ENCODE measurements at regions not wholly inside any gene's neighbourhood (a gene's known extent, or its start where the extent isn't known, plus 50 kb on each side); places are given as distances from the start of the nearest gene placed in this dataset.

DNA sequence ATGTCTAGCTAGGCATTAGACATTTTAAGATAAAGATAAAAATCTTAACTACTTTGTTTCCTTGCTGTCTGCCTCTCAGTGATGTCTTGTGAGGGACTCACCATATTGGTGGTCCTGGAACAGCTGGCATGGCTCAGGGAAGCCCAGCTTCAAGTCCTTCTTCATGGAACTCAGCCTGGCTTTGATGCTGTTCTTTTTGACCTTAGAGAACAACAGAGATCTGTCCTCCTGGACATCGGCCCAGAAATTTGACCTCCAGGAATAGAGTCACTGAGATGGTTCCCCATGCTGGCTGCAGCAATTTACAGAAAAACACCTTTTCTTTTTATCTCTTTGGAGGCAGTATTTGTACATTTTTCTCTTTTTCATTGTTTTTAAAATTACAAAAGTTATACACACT, 235.5 kb upstream of the WWC1 start:
- no peak for DNase-seq

DNA sequence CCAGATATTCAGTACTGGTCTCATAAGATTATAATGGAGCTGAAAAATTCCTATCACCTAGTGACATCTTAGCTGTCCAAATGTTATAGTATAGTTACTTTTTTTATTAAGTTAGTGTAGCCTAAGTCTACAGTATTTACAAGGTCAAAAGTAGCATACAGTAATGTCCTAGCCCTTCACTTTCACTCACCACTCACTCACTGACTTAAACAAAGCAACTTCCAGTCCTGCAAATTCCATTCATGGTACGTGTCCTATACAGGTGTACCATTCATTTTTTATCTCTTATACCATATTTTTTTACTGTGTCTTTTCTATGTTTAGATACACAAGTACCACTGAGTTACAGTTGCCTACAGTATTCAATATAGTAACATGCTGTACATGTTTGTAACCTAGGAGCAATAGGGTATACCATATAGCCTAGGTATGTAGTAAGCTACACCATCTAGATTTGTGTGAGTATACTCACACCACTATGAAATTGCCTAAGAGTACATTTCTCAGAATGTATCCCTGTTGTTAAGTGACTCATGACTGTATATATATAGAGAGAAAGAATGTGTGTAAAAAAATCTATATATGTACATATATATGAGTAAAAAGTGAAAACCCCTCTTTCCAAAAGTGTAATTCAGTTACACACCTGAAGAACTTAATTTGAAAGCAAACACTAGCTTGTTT, 234.8 kb upstream of the WWC1 start:
- no peak for DNase-seq

DNA sequence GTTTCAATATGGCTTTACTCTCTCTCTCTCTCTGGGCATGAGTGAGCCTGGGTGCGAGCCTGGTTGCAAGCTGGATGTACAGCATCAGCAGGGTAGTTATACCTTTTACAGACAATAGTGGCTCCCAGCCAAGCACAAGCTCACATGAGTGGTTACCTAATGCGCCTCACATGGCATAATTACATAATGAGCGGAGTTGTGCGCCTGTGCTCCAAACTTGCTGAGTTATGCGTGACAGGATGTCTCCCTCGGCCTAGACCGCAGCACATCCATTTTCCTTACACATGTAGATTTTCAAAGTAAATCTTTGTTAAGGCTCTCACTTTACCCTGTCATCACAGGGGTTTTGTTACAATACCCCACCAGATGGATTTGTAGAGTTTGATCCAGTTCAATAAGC, 233.5 kb upstream of the WWC1 start:
- DNase-seq = no peak

DNA sequence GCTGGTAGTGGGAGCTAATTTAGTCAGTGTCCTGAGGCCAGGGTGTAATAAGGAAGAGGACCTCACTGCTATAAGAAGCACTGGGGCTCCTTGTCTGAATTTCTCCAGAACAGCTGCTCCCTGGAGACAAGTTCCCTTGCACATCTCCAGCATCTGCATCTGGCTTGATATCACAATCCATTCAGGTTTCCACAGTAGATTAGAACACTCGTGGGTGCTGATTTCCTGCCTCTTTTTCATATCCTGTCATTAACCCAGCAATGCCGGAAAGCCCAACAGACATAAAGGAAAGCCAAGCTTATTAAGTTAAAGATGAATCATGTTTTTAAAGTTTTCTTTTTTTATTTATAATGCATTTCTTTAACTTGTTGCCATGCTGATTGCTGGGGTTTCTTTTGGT, 232.3 kb upstream of the WWC1 start:
- no peak for DNase-seq

DNA sequence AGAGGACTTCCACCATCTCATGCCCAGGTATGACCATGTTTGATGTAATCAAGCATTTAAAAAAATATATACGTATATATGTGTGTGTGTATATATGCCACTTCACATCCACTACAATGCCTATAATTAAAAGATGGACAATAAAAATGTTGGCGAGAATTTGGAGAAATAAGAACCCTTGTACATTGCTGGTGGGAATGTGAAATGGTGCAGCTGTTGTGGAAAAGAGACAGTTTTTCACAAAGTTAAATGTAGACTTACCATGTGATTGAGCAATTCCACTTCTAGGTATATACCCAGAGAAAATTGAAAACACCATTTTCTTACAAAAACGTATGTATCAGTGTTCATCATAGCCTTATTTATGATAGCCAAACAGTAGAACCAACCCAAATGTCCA, 229.2 kb upstream of the WWC1 start:
- no peak for DNase-seq

DNA sequence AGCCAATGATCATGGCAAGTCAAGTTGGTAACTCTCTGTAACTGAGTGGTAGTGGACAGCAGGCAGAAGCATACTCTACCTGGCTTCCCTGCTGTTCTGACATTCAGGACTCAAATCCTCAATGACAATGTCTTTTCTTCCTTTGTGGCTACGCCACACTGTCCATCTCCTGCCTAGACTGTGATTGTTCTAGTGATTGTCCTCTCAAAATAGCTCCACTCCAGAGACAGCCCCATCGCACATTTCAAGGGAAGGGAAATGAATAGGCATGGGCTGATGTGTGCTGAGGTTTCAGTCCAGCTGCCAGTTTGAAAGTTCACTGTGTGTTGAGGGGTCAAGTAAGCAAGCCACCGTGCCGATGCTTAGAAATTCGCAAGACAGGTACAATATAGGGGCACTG, 227.0 kb upstream of the WWC1 start:
- DNase-seq = no peak

DNA sequence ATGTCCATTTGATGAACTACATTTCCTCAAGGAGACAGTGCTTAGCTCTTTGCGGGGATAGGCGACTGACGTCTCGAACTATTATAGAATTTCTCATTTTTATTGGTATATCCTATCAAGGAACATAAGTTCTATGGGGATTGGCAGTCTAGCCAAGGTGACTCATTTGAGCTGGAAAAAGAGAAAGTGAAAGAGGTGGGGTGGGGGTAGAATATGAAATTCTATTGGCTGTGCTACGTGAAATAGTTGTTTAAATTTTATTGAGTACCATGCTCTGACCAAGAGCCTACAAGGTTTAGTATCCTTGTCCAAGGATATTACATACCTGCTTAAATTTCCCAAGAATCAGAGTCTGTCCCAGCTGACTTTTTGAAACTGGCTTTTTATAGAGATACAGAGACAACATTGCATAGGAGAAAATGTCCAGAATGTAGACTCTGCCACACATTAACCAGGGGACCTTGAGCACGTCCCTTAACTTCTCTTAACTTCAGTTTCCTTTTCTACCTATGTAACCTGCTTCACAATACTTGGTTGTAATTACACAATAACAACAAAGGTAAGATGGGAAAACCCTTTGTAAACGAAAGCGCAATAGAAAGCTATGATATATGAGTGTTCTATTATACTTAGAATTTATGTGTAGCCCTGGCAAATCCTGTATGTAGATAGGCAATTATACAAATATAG, 226.4 kb upstream of the WWC1 start:
- DNase-seq = no peak

DNA sequence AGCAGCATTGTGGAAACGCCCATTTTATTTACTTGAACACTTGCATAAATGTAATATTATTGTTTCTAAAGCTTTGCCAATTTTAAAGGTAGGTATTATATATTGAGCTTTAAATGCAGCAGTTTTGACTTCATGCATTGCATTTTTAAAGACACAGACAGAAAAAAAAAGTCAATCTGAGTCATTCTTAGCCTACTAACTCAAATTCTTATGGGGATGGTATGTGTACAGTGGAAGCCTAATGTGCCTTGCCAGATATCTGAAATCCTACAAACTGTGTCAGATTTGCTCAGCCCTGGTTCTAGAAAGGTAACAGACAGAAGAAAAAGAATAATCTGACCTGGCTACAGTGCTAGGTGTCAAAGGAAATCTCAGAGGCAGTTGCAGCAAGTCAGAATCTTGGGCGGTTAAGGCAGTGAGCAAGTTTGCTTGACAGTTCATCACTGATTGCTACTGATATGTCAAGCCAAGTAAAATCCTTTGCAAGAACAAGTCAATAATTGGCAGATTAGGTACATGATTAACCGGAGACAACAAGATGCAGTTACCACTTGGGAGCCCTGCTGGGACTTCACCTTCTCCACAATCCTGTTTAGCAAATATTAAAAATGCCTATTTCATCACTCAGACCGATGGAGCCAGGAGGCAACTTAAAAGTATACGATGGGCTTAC, 224.8 kb upstream of the WWC1 start:
- DNase-seq = no peak

DNA sequence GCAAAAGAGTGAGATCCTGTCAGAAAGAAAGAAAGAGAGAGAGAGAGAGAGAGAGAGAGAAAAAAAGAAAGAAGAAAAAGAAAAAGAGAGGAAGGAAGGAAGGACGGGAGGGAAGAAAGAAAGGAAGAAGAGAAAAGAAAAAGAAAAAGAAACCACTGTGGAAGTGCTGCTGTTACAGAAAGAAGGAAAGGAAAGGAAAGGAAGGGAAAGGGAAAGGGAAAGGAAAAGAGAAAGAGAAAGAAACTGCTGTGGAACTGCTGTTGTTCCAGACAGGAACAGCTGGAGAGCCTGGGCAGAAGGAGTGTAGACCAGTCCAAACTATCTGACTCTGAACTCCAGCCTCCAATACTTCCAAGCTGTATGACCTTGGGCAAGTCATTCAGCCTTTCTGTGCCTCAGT, 220.7 kb upstream of the WWC1 start:
- DNase-seq = no peak

DNA sequence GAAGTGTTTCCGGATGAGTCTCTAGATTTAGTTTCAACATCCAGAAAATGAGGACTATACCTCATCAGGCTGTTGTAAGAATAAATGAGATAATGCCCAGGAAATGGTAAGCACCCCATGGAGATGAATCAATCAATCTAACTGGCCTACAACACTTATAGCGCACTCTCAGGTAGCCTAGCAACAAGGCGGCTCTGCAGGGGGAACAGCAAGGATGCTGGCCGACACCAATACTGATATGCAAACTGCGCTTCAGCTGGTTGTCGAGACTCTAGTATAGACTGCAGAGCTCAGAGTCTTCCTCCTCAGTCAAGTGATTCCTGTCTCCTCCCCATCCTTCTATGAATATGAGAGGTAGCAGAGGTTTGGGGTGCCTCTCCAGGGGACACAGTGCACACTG, 218.8 kb upstream of the WWC1 start:
- DNase-seq = no peak

DNA sequence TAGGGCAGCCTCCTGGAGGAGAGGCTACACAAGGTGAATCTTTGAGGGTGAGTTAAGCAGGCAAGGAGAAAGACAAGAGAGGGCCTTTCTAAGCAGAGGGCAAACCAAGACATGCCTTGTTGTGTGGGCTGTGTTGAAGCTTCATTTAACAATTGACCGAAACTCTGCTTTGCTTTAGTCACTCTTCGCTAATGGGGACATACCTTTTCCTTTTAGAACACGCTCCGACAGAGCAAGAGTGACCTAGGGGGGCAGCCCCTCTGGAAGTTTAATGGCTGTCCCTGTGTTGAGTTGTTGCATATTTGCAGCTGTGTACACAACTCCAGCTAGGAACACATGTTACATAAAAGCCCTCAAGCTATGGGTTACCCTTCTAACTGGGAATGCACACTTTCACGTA, 218.1 kb upstream of the WWC1 start:
- DNase-seq = no peak

DNA sequence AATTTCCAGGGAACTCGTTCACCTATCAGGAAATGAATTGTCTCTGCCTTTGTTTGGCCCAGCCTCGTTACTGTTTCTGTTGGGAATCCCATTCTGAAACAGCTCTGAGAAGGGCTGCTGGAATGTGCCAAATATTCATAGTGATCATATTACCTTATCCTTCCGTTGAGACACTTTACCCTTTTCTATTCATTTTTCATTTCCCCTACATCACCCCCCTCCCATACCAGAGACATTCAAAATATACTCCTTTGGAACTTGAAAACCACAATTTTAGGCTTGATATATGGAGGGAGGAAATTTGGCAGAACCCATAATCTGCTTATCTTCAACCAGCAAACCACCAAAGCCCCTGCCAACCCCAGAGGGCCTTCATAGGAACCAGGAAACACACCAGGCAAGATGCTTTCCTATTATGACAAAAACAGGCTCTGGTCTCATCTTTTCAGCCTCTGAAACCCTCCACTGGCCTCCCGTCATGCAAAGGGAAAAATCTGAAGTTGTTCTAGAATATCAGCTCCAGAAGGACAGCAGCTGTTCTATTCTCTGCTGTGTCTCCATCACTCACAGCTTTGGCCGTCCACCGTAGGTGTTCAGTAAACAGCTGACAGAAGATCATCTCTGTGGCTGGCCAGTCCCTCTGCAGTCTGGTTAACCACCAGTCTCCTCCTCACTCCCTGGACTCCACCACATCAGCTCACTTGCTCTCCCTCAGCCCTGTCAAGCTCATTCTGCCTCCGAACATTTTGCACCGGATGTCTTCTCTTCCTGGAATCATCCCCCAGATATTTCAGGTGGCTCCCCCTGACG, 217.2 kb upstream of the WWC1 start:
- no peak for DNase-seq

DNA sequence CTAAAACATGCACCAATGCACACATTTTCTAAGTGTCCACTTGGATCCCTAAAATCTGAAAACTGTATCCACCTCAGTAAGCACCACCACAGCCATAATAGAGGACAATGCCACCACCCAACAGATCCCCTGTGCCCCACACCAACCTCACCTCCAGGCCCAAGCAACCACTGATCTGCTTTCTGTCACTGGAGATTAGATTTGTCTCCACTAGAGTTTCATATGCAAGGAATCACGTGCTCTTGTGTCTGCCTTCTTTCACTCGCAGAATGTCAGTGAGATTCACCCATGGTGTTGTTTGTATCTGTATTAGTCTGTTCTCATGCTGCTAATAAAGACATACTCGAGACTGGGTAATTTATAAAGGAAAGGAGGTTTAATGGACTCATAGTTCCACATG, 216.1 kb upstream of the WWC1 start:
- DNase-seq = no peak

DNA sequence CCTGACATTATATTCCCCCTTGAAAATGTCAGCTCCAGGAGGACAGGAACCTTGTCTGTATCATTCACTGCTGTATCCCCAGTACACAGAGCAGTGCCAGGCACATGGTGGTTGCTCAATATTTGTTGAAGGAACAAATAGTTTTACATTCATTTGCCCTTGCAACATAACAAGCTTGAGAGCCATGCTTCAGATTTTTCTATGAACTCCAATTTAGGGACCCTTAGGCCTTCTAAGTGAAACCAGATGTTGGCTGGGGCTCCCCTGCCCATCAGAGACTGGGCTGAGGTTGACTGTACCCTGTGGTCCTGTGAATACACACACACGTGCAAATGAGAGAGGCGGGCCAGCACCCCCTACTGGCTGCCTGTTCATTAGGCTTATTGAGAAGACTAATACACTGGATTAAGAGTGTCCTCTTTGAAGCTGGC, 214.9 kb upstream of the WWC1 start:
- DNase-seq = no peak

DNA sequence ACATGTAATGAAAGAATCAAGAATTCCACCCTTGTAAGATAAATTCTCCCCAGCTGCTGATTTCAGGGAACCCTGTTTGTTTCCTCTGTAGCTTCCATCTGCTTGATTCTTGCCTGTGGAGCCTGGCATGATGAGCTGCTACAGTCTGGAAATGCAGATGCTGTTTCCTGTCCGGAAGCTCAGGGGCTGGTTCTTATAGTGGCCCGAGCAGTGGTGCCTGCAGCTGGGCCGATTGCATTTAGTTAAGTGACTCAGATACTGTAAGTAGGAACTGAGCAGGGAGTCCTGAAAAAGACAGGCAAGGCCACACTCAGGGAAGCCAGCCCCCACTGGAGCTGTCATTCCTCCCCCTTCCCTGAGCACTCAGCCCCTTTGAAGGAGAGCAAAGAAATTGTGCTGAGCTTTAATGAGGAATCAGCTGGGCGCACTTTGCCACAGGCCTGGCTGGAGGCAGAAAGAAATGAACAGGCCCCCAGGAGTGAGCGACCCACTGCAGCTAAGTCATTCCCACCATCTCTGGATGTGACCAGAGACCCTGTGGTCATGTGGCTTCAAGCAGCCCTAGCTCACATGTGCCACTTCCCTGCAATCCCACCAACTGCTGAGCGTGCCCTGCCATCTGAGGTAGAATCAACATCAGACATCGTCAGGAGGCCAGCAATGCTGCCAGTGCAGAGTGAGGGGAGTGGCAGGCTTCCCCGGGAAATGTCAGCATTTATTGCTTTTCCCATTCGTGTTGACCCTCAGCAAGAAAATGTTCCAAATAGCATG, 206.0 kb upstream of the WWC1 start:
- DNase-seq = no peak

DNA sequence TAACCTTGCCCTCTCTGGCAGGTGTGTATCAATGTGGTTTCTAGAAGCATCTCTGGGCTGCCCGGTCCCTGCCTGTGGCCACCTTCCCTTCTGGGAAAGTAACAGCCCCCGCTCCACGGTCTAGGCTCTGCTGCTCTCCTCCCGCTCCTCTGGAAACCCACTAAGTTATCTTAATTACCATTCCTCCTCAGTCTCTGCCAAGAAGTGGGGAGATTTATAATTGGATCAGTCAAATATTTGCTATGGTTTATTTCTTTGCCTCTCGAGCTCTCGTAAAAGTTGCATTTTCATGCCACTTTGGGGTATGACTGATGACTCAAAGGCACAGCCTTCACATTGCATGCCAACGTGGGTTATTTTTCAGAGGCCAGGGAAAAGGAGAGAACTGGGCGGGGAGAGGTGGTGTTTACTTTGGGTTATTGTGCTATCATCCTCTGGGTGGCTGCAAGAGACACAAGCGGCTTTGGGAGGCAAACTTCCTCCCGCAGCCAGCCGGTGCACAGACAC, 205.3 kb upstream of the WWC1 start:
- no peak for DNase-seq

DNA sequence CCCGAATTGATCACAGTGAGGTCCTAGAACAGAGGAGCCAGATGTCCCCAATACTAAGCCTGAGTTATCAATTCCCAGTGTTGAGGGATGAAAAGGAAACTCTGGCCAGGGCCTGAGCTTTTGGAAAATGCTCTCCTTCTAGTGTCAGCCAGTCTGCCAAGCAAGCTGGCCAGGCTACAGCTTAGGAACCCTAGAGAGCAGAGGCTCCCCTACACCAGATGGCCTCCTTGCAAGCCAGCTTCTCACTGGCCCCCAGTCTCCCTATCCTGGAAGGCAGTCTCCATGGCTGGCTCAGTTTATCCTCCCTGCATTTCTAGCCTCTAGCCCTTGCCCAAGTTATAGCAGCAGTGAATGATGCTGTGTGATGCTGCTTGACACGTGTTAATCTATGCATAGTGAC, 204.7 kb upstream of the WWC1 start:
- DNase-seq = no peak

DNA sequence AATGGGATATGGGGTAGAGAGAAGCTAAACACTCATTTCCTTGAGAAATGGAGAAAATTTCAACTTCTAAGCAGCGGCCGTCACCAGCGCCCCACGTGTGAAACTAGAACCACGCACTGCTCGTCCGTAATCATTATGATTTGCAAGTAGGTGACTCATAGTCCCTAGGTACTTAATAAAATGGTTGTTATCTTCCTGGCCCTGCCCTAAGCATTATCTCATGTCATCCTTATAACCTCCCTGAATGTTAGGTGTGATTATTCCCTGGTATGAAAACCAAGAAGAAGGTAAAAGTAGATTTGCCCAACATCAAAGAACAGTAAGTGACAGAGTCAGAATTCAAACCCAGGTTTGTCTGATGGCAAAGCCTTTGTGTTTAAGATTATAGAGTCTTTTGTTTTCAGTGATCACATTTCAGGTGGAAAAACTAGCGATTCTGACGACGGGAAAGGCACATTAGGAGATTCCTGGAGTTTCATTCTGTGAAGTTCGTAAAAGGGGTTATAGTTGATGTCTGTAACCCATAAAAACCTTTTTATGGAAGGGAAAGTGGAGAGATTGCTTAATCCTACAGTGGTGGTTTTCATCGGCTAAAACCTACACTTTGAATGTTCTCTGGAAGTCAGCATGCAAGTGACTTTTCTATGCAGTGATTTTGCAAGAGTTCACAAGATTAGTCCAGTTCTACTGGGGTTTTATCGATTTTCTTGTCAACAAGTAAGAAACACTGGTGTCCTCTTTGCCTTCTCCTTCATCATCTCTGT, 202.9 kb upstream of the WWC1 start:
- DNase-seq = no peak

DNA sequence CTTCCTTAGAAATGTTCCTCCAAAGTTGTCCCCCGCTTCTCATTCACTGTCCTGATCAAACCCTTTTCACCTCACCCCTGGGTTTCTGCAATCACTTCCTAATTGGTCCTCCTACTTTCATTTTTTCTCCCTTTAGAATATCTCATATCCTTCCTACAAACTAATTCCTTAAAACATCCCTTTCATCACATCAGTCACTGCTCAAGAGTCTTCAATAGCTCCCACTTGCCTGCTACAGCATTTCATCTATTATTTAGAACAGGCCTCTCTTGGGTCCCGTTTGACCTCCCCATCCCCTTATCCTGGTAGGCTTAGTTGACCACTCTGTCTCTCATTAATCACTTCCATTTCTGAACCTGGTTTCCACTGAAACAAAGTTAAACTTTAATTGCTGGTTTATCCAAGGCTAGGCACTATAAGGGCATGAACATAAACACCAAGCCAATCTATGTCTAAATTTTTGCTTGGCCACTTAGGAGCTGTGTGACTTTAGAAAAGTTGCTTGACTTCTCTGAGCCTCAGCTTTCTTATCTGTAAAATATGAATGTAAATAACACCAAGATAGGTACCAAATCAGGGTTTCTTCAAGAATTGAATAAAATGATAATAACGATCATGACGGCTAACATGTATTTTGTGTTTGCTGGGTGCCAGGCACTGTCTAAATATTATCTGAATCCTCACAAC, 202.1 kb upstream of the WWC1 start:
- DNase-seq = no peak

DNA sequence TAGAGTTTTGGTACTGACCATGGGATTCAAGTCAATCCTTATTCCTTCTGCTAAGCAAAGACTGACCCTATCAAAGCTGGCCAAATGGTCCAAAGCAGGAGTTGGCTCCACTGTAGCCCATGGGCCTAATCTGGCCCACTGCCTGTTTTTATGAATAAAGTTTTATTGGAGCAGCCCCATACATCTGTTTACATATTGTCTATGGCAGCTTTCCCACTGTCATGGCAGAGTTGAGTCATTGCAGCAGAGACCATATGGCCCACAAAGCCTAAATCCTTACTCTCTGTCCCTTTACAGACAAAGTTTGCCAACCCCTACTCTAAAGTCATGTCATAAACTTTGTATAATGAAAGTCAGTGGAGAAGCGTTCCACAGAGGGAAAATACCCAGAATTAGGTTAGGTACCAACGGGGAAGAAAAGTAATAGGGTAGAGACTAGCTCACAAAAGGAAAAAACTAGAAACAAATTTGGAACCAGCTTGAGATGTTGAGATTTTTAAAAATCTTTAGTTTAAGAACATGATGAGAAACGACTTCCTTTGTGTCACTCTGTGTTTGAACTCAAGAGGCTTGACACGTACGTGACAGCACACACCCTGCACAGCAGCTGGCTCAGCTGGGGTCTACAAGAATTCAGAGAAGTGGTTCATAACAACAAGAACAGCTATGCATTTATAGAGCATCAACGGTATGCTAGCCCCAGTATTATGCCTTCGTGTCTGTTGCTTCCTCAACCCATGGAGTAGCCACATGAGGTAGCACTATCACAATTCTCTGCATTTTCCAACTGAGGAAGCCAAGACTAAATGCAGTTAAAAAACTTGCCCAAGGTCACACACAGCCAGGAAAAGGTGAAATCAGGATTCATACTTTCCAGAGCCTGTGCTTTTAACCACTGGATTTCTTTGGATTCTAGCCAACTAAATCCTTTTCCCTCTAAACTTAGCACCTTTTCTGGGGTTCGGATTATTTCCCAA, 198.9 kb upstream of the WWC1 start:
- DNase-seq = no peak

All from bone marrow (tissue), 2 donors.